HG03135 (cell line): ENCODE measurements at regions not wholly inside any gene's neighbourhood (a gene's known extent, or its start where the extent isn't known, plus 50 kb on each side); places are given as distances from the start of the nearest gene placed in this dataset.
"Not testable (repeated sequence)": the region's sequence is repeated elsewhere in the genome, so short reads cannot be mapped to it uniquely, and the experiment has no call there.

Experiments used
- ATAC-seq: cut with Tn5 transposase; IDR thresholded peaks from one replicate; pipeline ENCODE4 v1.9.1; 2021; ENCODE audit warnings: mild to moderate bottlenecking, moderate library complexity; ENCODE audit not compliant: unreplicated experiment

DNA sequence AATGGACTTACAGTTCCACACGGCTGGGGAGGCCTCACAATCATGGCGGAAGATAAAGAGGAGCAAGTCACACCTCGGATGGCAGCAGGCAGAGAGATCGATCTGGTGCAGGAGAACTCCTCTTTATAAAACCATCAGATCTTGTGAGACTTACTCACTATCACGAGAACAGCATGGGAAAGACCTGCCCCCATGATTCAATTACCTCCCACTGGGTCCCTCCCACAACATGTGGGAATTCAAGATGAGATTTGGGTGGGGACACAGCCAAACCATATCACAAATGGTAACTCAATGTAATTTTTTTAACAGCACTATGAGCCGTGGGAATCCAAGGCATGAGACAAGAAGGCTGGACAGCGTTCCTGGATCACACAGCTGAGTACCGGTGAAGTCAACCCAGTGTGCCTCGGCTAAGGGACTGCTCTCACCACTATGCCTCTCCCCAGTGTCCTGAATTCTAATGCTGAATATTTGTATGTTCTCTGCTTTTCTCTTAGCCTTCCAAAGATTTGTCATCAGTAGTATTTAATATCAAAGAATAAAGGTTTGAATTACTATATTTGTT lies 84.3 kb downstream of the IRS2 start:
- not testable (repeated sequence) for ATAC-seq

DNA sequence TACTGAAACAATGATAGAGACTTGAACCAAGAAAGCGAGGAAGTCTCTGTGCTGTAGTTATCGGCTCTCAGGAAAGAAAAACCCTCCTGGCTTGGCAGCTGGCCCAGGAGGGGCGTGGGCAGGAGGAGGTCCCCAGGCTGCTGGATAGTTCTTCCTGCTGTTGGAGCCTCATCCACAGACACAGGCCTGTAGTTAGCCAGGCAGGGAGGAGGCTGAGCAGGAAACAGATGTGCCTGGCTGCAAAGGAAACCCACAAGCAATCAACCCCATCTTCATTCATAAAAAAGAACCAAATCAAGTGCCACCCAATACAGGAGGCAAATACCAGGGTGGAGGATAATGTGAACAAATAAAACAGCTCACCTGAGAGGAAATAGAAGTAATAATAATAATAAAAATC lies 86.2 kb downstream of the IRS2 start:
- no peak for ATAC-seq

DNA sequence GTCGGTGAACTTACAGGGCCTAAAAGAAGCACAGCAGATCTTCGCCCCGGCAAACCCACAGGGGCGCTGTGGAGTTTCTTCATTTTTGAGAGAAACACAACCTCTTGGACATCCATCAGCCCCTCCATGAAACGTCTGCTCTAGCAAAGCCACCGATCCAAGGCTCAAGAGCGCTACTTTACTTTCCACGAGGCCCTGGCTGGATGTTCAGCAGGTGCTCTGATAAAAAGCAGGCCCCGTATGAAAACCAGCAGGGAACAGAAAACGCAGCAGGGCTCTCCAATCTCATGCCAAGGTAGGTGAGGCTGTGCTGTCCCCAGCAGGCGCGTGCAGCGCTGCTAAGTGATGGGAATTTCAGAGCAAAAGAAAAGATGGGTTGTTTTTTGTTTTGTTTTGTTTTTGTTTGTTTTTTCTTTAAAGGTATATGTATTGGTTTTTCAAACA lies 86.7 kb downstream of the IRS2 start:
- no peak for ATAC-seq

- no peak for ATAC-seq
Measured at GRCh38 chr13:109698779-109699178, 87.6 kb downstream of the IRS2 start.

- ATAC-seq = no peak
Measured at GRCh38 chr13:109697936-109698335, 88.4 kb downstream of the IRS2 start.

GRCh38 chr13:109695402-109696190 lies 90.8 kb downstream of the IRS2 start:
- ATAC-seq = no peak

- no peak for ATAC-seq
Measured at GRCh38 chr13:109694972-109695371, 91.4 kb downstream of the IRS2 start.

DNA sequence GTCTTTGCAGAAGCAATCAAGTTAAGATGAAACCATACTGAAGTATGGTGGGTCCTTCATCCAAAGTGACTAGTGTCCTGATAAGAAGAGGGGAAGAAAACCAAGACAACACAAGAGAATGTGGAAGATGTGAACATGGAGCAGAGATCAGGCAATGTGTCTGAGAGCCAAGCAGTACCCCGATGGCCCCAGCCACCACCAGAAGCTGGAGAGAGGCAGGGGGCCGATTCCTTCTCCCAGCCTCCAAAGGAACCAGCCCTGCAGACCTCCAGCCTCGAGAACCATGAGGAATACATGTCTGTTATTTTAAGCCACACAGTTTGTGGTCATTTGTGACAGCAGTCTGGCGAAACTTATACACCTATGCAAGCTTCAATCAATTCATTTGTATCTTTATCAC lies 93.2 kb downstream of the IRS2 start:
- no peak for ATAC-seq

GRCh38 chr13:109691689-109692088 lies 94.7 kb downstream of the IRS2 start:
- no peak for ATAC-seq

- ATAC-seq = no peak
Measured at GRCh38 chr13:109687559-109688448, 98.6 kb downstream of the IRS2 start.

- ATAC-seq = no peak
Measured at GRCh38 chr13:109685203-109685602, 101.2 kb downstream of the IRS2 start.

GRCh38 chr13:109684824-109685202 lies 101.6 kb downstream of the IRS2 start:
- ATAC-seq = no peak

DNA sequence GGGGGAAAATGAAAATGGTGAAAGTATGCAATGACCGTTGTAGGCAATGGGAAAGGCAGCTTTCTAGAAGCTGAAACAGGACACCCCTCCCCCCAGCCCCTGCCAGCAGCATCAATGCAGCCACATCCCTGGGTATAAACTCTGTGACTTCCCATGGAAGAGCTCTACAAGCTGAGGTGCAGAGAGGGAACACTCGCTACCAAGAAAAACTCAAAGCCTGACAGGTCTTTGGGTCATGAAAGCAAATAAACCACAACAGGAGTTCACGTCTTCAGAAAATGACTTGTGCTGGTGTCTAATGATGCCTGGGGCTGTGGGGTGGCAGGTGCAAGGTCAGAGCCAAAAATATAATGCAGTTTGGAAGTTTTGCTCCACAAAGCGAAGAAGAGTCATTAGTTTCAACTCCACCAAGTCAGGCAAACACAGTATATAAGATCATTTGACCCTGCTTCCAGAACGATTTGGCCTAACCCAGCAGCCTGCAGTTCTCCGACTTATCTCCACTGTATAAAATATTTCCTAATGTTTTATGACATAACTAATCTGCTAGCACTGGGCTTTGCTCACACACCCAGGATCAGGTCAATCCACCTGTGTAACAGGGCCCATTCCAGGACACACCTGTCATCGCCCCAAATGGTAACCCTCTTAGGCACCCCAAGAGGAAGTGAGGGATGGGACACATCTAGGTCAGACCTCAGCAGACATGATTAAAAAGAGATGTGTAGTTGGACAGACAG lies 102.1 kb downstream of the IRS2 start:
- no peak for ATAC-seq

DNA sequence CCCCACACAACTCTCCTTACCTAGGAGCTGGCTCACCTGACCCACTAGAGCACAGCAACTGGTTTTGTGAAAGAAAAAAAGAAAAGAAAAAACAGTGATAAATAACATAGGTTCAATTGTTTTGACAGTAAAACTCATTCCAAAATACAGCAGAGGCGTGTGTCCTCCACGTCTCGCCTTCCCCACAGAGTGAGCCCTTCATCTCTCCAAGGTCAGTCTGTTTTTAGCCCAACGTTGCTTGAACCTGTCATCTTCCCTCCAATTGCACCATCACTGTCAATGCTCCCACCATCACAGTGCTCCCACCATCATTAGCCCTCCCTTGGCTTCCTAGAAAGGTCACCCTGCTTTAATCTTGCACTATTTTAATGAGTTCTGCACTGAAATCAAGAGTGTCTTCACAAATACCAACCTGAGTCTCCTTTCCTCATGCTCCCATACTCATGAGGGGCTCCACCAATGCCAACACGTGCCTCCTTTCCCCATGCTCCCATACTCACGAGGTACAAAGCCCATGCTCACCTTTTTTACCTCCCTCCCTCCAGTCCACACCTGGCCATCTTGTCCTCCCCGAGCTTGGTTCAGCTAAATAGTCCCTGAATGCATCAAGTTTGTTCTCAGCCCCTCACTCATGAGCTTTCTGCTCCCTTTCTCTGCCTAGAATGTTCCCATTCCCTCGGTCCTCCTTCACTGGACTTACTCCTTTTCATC lies 103.7 kb downstream of the IRS2 start:
- no peak for ATAC-seq

DNA sequence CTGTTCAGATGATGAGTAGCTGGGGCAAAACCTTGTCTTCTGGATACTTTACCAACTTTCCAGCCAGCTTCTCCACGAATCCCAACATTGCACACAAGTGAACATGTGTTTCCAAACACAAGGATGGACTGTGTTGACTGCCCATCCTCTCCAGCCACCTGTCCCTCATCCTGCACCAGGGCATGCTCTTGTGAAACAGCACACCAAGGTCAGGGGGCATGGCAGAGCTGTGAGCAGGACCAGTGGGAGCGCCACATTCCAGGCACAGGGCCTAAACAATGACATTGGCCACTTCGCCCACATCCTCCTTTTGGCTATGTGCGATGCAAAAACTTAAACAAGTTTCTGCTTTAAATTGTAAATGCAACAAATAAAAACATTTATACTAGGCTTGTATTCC lies 105.5 kb downstream of the IRS2 start:
- ATAC-seq = no peak

DNA sequence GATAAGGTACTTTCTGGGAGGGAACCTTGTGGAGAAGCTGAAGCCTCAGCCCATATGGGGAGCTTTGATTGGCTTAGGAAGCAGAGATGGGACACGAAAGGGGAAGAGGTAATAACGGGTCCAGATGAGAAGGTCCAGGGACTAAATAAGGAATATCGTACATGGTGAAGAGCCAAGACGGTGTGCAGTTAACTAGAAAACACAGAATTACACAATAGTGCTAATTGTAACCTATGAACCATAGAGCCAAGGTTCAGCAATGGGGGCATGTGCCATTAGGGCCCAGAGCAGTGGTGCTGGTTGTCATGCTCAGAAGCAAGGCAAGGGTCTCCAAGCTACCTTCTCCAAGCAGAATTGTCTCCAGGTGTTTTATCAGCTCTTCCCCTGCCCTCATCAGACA lies 106.1 kb downstream of the IRS2 start:
- ATAC-seq = no peak

DNA sequence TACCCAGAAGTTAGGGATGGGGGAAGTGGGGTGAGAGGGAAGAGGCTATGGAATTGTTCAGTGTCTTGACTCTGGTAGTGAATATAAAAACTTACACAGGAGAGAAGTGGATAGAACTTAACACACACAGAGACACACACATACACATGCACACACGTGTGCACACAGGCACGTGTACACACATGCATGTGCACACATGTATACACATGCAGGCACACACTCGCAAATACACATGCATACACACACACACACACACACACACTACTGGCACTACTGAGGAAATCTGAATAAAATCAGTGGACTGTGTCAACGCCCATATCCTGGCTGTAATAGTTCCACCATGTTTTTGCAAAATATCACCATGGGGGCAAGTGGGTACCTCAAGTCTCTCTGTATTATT lies 107.9 kb downstream of the IRS2 start:
- no peak for ATAC-seq

DNA sequence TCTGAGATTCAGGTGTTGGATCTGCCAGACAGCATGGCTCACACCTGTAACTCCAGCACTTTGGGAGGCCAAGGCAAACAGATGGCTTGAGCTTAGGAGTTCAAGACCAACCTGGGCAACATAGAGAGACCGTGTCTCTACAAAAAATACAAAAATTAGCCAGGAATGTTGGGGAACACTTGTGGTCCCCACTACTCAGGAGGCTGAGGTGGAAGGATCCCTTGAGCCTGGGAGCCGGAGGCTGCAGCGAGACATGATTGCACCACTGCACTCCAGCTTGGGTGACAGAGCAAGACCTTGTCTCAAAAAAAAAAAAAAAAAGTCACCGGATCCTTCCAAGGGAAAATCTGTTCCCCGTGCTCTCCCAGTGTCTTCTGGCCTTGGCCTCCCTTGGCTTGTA lies 109.2 kb downstream of the IRS2 start:
- no peak for ATAC-seq

DNA sequence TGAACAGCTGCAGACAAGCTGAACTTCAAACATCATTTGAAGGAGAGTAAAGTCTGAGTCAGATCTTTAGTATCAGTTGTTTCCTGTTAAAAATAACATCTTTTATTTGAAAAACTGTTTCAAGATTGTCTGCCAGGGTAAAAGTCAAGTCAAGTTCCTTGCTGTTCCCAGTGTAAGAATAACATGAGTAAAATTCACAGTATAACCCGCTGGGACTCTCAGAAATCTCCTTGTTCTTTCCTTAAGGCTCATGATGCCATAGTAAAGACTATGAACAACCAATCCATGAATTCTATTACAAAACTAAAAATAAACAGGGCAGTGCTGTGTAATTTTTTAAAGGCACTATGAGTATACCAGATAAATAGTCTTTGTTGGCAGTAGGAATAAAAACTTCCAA lies 112.9 kb downstream of the IRS2 start:
- ATAC-seq = no peak

GRCh38 chr13:109672545-109672944 lies 113.8 kb downstream of the IRS2 start:
- ATAC-seq = no peak
